GM12892 (cell line): ENCODE measurements at regions not wholly inside any gene's neighbourhood (a gene's known extent, or its start where the extent isn't known, plus 50 kb on each side); places are given as distances from the start of the nearest gene placed in this dataset.

Experiments used
- DNase-seq: peaks from one replicate; pipeline ENCODE4 v3.0.0; 2011; ENCODE audit not compliant: insufficient read length
- FAIRE-seq: peaks from 2 replicates; lab custom pipeline; 2011; peaks lifted over from hg19 to GRCh38; lab: Jason Lieb, UNC
- POLR2A ChIP-seq: IDR thresholded peaks from 2 replicates; pipeline ENCODE4 v1.6.1; 2011; ENCODE audit warnings: low read depth, low read length, control low read depth
- POLR2AphosphoS5 ChIP-seq: IDR thresholded peaks from 2 replicates; pipeline ENCODE4 v1.6.1; 2011; ENCODE audit warnings: low read depth, low read length, control low read depth
- TAF1 ChIP-seq: IDR thresholded peaks from 2 replicates; pipeline ENCODE4 v1.6.1; 2011; ENCODE audit warnings: low read depth, mild to moderate bottlenecking, control low read depth, low read length, borderline replicate concordance

- FAIRE-seq (no peak), DNase-seq (no peak)
- TF ChIP-seq TAF1 (no peak), POLR2AphosphoS5 (no peak), POLR2A (no peak)
Observed at GRCh38 chr9:81266086-81266485, 423.3 kb downstream of the TLE1 start.

- TF ChIP-seq POLR2AphosphoS5 (no peak), TAF1 (no peak), POLR2A (no peak)
- FAIRE-seq (no peak), DNase-seq (no peak)
Observed at GRCh38 chr9:81264516-81264915, 424.8 kb downstream of the TLE1 start.

GRCh38 chr9:81259896-81260295 is 429.5 kb downstream of the TLE1 start:
- FAIRE-seq (no peak), DNase-seq (no peak)
- no peak for TF ChIP-seq POLR2AphosphoS5
- no peak for TF ChIP-seq POLR2A
- TF ChIP-seq TAF1: no peak

GRCh38 chr9:81256368-81256767 is 433.0 kb downstream of the TLE1 start:
- TF ChIP-seq POLR2AphosphoS5: no peak
- TF ChIP-seq POLR2A: no peak
- TF ChIP-seq TAF1: no peak
- no peak for FAIRE-seq
- DNase-seq: no peak

DNA sequence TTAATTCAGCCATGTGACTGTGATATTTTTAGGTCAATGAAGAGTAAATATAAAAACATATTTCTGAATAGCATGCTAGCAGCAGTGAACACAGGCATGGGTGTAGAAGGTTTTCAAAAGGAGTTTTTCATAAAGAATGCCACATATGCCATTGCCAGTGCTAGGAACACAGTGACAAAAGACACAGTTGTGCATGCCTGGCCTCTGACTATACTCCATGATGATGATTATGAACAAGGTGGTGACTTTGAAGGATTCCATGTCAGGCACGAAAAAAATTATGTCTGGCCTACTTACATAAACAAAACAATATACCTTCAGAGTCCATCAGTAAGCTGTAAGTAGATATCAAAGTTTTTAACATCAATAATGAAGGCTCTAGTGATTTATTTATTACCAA is 438.7 kb downstream of the TLE1 start:
- FAIRE-seq: no peak
- TF ChIP-seq POLR2AphosphoS5: no peak
- TF ChIP-seq TAF1: no peak
- no peak for TF ChIP-seq POLR2A
- no peak for DNase-seq

DNA sequence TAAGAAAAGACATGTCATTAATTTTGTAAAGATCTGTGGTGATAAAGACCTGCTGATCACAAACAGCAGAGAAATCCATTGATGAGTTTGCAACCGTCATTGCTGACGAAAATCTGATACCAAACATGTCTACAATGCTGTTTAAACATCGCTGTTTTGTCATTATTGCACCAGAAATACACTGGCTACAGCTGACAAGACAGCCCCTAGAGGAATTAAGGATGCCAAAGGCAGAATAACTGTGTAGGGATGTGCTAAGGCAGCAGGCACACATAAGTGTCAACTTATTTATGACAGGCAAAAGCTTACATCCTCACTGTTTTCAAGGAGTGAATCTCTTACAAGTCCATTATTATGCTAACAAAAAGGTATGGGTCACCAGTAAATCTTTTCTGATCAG is 439.3 kb downstream of the TLE1 start:
- no peak for TF ChIP-seq POLR2A
- TF ChIP-seq TAF1: no peak
- no peak for TF ChIP-seq POLR2AphosphoS5
- no peak for FAIRE-seq

DNA sequence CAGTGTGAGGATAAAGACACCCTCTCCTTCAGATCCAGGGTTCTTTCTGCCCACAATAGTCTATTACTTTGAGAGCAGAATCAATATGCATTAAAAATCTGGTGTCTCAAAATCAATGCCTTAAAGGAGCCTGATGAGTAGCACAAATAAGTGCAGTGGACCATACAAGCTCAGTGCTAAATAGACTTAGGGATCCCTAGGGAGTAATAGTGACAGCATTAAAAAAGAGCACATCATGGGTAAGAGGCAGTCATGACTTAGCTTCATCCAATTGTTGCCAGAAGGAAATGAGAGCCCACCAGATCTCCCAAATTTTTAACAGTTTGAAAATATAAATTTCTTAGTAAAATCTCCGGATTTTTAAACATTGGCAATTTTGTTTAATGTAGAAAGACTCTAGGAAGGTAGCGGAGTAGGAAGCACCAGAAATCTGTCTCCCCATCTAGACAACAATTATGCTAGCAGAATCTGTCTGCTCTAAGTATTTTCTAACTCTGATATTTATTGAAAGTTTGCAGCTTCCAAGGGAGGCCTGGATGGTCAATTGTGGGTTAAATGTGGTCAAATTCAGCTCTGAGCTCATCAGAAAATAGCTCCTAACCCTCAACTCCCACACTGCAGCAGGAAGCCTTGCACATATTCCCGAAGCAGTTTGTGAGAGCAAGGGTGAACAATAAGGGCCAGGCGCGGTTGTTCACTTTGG is 443.9 kb downstream of the TLE1 start:
- TF ChIP-seq POLR2A (no peak), TAF1 (no peak), POLR2AphosphoS5 (no peak)
- FAIRE-seq (no peak), DNase-seq (no peak)

More for the DNA sequence above, 439.3 kb downstream of the TLE1 start:
- DNase-seq: no peak

- FAIRE-seq: no peak
Observed at GRCh38 chr9:81244631-81245030, 444.7 kb downstream of the TLE1 start.

GRCh38 chr9:81242866-81243265 is 446.5 kb downstream of the TLE1 start:
- no peak for DNase-seq
- FAIRE-seq: no peak
- no peak for TF ChIP-seq POLR2AphosphoS5
- TF ChIP-seq TAF1: no peak
- TF ChIP-seq POLR2A: no peak

More at GRCh38 chr9:81244631-81245030, 444.7 kb downstream of the TLE1 start:
- no peak for TF ChIP-seq POLR2A
- TF ChIP-seq TAF1: no peak
- no peak for TF ChIP-seq POLR2AphosphoS5
- DNase-seq: no peak

- DNase-seq (no peak), FAIRE-seq (no peak)
- TF ChIP-seq POLR2A (no peak), TAF1 (no peak), POLR2AphosphoS5 (no peak)
Observed at GRCh38 chr9:81239388-81239787, 450.0 kb downstream of the TLE1 start.

DNA sequence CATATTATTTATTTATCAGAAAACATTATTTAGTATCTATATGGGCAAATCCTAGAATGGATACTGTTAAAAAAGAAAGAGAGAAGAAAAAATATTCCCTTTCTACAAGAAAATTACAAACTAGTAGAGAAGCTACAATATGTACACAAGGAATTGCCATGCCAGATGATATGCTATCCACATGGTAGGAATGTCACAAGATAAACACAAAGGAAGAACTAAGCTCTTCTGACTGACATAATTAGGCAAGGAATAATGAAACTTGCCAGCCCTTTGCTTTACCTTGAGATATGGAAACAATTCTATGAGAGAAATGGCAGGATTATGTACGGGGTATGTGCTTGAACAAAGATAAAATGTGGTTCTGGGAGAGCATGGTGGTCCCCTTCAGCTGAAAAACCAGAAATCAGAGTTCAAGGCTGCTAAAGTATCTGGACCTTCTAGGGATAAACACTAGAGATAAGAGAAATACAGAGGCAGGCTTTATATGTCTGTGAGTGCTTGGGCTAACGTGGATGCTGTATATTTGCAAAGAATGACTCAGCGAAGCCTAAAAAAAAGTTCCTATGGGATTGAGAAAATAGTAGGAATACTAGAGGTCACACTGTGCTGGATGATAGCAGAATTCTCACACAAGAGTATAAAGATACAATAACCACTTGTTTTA is 451.6 kb downstream of the TLE1 start:
- TF ChIP-seq POLR2A: no peak
- TF ChIP-seq POLR2AphosphoS5: no peak
- TF ChIP-seq TAF1: no peak
- no peak for FAIRE-seq

DNA sequence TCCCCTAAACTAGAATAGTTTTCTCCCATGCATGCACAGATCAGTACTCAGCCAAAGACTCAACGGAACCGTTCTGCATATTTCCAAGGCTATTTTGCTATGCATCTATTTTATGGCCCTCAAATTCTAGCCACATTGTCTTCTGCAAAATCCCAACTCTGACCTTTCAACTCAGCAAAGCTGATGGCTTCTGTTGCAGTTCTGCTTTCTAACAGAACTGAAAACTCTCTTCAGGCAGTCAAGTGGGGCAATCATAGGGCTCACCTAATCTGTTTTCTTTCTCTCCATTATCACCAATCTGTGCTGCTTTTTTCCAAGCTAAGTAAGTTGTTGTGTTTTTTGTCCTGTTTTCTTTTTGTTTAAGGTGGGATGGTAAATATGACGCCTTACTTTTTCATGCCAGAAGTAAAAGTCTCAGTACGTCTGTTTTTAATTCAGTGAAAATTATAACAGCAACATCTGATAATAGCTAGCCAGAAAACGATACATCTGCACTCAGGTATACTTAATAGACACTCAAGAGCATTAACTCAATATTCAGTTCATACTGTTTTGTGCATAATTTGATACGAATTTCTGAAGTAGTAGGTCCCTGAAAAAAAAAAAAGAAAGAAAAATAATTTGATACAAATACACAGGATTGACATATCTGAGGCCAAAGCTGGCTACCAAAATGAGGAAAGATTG is 454.3 kb downstream of the TLE1 start:
- no peak for FAIRE-seq
- no peak for DNase-seq
- no peak for TF ChIP-seq POLR2AphosphoS5
- TF ChIP-seq POLR2A: no peak
- no peak for TF ChIP-seq TAF1

More for the DNA sequence above, 451.6 kb downstream of the TLE1 start:
- no peak for DNase-seq
